GM18520 (cell line): ENCODE measurements at regions not wholly inside any gene's neighbourhood (a gene's known extent, or its start where the extent isn't known, plus 50 kb on each side); places are given as distances from the start of the nearest gene placed in this dataset.
"Not testable (repeated sequence)": the region's sequence is repeated elsewhere in the genome, so short reads cannot be mapped to it uniquely, and the experiment has no call there.

ENCODE experiments used
- ATAC-seq: cut with Tn5 transposase; IDR thresholded peaks from one replicate; pipeline ENCODE4 v1.9.1; 2021; ENCODE audit not compliant: unreplicated experiment

DNA sequence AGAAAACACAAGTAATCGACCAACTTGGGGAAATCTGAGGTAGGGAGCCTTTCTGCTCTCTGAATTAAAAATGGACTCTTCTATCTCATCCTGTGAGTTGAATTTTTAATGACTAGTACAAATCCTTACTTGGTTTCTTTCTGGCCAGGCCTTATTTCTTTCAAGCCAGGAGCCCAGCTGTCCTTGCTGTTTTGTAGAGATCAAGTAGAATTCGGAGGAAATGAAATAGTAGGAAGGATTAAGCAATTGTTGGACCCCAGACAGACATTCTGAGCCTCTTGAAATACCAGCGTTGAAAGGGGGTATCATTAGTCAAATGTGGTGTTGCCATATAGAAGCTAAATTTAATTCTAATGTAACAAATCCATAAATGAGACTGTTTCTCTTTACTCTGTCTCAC lies 53.7 kb upstream of the SMIM15 start:
- no peak for ATAC-seq

DNA sequence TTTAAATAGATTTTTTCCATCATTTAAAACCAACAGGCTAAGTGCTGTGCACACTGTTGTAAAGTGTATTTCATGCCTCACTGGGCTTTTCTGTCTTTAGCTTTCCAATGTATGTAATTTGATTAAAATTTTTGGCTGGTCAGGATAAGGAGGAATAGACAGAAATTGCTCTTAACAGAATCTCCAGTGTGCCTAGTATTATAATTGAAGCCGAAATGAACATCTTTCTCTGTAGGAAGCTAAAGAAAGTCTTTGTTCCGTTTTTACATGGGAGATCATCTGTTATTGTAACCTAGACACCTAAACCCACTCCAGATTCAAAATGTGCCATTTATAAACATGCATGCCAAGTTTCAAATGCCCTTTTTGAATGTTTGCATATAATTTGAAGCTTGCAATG lies 54.5 kb upstream of the SMIM15 start:
- no peak for ATAC-seq

GRCh38 chr5:61217214-61217613 lies 54.9 kb upstream of the SMIM15 start:
- no peak for ATAC-seq

DNA sequence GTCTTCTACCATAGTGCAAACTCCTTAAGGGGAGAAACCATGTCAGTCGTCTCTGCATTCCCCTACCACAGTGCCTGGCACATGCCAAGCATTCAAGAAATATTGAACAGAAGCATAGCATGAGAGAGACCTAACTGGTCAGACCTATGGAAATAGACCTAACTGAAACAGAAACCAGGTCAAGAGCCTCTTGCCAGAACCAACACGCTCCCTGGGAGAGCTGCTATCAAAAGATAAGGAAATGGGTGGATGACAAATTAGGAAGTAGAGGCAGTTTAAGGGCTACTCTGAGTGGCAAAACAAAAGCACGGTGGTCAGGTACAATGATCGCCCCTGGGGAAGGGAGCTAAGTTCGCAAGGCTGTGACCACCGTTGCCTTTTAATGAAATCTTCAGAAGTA lies 66.0 kb upstream of the SMIM15 start:
- no peak for ATAC-seq

GRCh38 chr5:61228691-61229280 lies 66.5 kb upstream of the SMIM15 start:
- ATAC-seq: peak; percentile 75

DNA sequence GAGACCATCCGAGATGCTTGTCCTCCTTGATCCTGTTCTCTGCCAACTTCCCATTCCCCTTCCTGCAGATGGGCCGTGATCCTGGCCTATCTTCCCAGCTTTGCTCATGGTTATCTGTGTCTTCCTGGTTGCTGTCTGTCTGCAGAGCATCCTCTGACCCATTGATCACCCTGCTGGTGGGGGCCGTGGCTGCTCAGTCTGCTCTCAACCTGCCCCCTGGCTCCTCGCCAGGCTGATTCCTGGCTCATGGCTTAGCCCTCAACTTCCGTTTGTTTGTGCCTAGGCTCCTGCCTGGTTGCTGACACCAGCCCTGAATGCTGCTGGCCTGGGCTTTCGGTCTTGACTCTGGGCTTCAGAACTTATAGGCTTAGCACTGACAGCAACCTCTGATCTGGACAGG lies 67.1 kb upstream of the SMIM15 start:
- no peak for ATAC-seq

GRCh38 chr5:61230492-61230891 lies 68.2 kb upstream of the SMIM15 start:
- no peak for ATAC-seq

DNA sequence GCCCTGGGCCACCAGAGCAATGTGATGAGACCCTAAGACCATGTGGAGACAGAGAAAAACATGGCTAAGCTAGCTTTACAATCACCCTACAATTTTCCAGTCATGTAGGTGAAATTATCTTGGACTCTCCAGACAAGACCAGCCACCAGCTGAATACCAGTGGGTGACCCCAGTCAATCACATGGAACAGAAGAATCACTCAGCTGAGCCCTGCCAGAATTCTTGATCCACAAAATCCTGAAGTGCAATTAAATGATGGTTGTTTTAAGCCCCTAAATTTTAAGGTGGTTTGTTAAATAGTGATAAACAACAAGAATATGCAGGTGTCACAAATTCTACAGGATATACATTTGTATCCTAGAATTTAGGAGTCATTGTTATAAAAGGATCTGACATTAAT lies 69.5 kb upstream of the SMIM15 start:
- ATAC-seq: no peak

GRCh38 chr5:61232490-61233050 lies 70.3 kb upstream of the SMIM15 start:
- no peak for ATAC-seq

GRCh38 chr5:61234019-61234418 lies 71.8 kb upstream of the SMIM15 start:
- no peak for ATAC-seq

- ATAC-seq: not testable (repeated sequence)
Measured at GRCh38 chr5:61236715-61237114, 74.4 kb upstream of the SMIM15 start.

DNA sequence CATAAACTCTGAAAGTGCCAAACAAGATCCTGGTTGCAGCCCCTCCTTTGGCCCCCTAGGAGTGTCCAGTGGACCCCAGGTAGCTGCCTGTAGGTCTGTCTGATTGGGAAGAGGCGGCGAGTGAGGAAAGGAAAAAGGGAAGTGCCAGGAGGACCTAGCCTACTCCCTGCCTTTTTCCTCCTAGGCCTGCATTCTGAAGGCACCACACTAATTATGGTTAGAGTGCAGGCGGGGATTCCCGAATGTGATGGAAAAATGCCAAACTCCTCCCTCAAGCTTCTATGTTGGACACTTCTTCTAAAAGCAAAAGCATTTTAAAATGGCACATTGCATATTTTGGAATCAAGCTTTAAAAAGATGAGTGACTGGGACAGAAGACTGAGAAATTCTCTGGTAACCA lies 83.2 kb upstream of the SMIM15 start:
- no peak for ATAC-seq

DNA sequence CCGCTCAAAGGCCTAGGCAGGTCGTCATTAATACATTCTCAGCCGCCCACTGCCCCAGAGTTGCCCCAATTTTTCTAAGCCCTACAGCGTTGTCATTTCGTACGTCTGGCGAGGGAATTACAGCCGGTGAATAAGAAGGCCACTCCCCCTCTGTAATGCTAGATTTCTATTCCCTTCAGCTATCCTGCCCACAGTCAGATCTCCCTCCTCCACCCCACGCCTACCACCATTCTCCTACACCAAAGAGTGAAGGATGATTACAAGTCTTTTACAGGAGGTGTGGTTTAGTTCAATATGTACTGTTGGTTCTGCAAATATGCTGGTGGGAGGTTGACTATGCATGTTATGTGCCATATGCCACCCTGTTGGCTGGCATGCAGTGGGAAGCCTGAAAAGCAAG lies 83.7 kb upstream of the SMIM15 start:
- no peak for ATAC-seq

- ATAC-seq: no peak
Measured at GRCh38 chr5:61246768-61247307, 84.6 kb upstream of the SMIM15 start.

GRCh38 chr5:61251874-61252642 lies 80.0 kb upstream of the ZSWIM6 start:
- no peak for ATAC-seq

- no peak for ATAC-seq
Measured at GRCh38 chr5:61252643-61252925, 79.5 kb upstream of the ZSWIM6 start.

- ATAC-seq: no peak
Measured at GRCh38 chr5:61253547-61253946, 78.5 kb upstream of the ZSWIM6 start.

- no peak for ATAC-seq
Measured at GRCh38 chr5:61254969-61255555, 77.0 kb upstream of the ZSWIM6 start.

DNA sequence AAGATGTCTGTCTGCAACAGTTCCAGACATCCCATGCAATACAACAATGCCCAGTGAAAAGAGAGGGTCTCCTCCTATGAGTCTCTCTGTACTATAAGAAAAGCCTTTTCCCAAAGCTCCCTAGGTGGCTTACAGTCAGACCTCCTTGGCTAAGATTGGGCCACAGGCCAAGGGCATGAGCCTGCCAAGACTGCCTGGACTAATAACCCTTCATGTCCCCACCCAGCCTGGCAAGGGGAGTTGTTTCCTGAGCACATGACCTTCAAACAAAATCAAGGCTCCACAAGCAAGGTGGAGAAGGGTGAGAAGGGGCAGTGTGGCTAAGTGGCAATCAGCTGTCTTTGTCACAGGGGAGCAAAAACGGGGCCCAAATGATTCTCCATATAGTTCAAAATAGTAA lies 75.6 kb upstream of the ZSWIM6 start:
- ATAC-seq: no peak

GRCh38 chr5:61257421-61257820 lies 74.6 kb upstream of the ZSWIM6 start:
- ATAC-seq: no peak

- no peak for ATAC-seq
Measured at GRCh38 chr5:61261136-61261535, 70.9 kb upstream of the ZSWIM6 start.

- no peak for ATAC-seq
Measured at GRCh38 chr5:61262080-61262479, 70.0 kb upstream of the ZSWIM6 start.
